SK-N-SH treated with all-trans-retinoic acid at 6 μM for 48 hours (cell line): ENCODE measurements at regions not wholly inside any gene's neighbourhood (a gene's known extent, or its start where the extent isn't known, plus 50 kb on each side); places are given as distances from the start of the nearest gene placed in this dataset.
A peak's percentile ranks its signal among the peaks of the same experiment; 100 is the strongest.

ENCODE experiments used
- ARNTL ChIP-seq: fragments of 450-650 bp; formaldehyde crosslinking; IDR thresholded peaks from 2 replicates; pipeline ENCODE4 v1.5.0; 2020; ENCODE audit warnings: low read depth, mild to moderate bottlenecking, moderate library complexity, borderline replicate concordance
- BACH2 ChIP-seq: fragments of 250-450 bp; sonication (Bioruptor Pico); IDR thresholded peaks from 2 replicates; pipeline ENCODE4 v1.9.0; 2021; ENCODE audit warnings: mild to moderate bottlenecking, borderline replicate concordance
- CREB5 ChIP-seq: fragments of 250-450 bp; sonication (Bioruptor Pico); IDR thresholded peaks from 2 replicates; pipeline ENCODE4 v1.5.1; 2020; ENCODE audit warnings: low read depth, mild to moderate bottlenecking, moderate library complexity
- CSDC2 ChIP-seq: fragments of 250-450 bp; sonication (Bioruptor Pico); IDR thresholded peaks from 2 replicates; pipeline ENCODE4 v1.5.0; 2020; ENCODE audit warnings: mild to moderate bottlenecking, moderate library complexity
- OSR1 ChIP-seq: fragments of 250-450 bp; sonication (Bioruptor Pico); IDR thresholded peaks from 2 replicates; pipeline ENCODE4 v1.8.0; 2022; ENCODE audit warnings: moderate library complexity, mild to moderate bottlenecking, inconsistent platforms
- PATZ1 ChIP-seq: fragments of 250-450 bp; sonication (Bioruptor Pico); IDR thresholded peaks from 2 replicates; pipeline ENCODE4 v1.8.0; 2020; ENCODE audit warnings: mild to moderate bottlenecking, moderate library complexity, borderline replicate concordance
- RARB ChIP-seq: fragments of 250-450 bp; sonication (Bioruptor Pico); IDR thresholded peaks from 2 replicates; pipeline ENCODE4 v1.8.0; 2021; ENCODE audit warnings: mild to moderate bottlenecking, moderate library complexity
- TCF4 ChIP-seq: fragments of 250-450 bp; sonication (Bioruptor Pico); IDR thresholded peaks from 2 replicates; pipeline ENCODE4 v1.8.0; 2021; ENCODE audit warnings: mild to moderate bottlenecking, moderate library complexity, borderline replicate concordance
- TOX ChIP-seq: fragments of 250-450 bp; sonication (Bioruptor Pico); IDR thresholded peaks from 2 replicates; pipeline ENCODE4 v1.8.0; 2021; ENCODE audit warnings: mild to moderate bottlenecking, moderate library complexity, borderline replicate concordance
- ZNF8 ChIP-seq: fragments of 450-650 bp; formaldehyde crosslinking; IDR thresholded peaks from 2 replicates; pipeline ENCODE4 v1.5.0; 2020; ENCODE audit warnings: mild to moderate bottlenecking, moderate library complexity
- TF ChIP-seq, protein P1 (sequence below): fragments of 250-450 bp; sonication (Bioruptor Pico); IDR thresholded peaks from 2 replicates; pipeline ENCODE4 v1.8.0; 2021; ENCODE audit warnings: low read depth, mild to moderate bottlenecking, moderate library complexity, borderline replicate concordance
- TF ChIP-seq, protein P2 (sequence below): fragments of 250-450 bp; sonication (Bioruptor Pico); IDR thresholded peaks from 2 replicates; pipeline ENCODE4 v1.5.0; 2020; ENCODE audit warnings: mild to moderate bottlenecking, moderate library complexity

GRCh38 chr16:55037966-55038365 is 107.3 kb downstream of the IRX5 start:
- TF ChIP-seq, protein P1, sequence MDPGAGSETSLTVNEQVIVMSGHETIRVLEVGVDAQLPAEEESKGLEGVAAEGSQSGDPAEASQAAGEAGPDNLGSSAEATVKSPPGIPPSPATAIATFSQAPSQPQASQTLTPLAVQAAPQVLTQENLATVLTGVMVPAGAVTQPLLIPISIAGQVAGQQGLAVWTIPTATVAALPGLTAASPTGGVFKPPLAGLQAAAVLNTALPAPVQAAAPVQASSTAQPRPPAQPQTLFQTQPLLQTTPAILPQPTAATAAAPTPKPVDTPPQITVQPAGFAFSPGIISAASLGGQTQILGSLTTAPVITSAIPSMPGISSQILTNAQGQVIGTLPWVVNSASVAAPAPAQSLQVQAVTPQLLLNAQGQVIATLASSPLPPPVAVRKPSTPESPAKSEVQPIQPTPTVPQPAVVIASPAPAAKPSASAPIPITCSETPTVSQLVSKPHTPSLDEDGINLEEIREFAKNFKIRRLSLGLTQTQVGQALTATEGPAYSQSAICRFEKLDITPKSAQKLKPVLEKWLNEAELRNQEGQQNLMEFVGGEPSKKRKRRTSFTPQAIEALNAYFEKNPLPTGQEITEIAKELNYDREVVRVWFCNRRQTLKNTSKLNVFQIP (CRISPR knock-in tag), result no peak
- TF ChIP-seq TOX (CRISPR knock-in tag), result no peak
- TF ChIP-seq PATZ1 (CRISPR knock-in tag), result no peak
- TF ChIP-seq TCF4 (CRISPR knock-in tag), result 0 out of 2 replicates have a peak, but pooled peaks have one; percentile 46
- TF ChIP-seq ZNF8 (CRISPR knock-in tag), result no peak
- TF ChIP-seq RARB, result no peak
- no peak for TF ChIP-seq CSDC2
- TF ChIP-seq ARNTL (CRISPR knock-in tag), result no peak
- no peak for TF ChIP-seq BACH2 (CRISPR knock-in tag)
- no peak for TF ChIP-seq OSR1 (CRISPR knock-in tag)
- TF ChIP-seq, protein P2, sequence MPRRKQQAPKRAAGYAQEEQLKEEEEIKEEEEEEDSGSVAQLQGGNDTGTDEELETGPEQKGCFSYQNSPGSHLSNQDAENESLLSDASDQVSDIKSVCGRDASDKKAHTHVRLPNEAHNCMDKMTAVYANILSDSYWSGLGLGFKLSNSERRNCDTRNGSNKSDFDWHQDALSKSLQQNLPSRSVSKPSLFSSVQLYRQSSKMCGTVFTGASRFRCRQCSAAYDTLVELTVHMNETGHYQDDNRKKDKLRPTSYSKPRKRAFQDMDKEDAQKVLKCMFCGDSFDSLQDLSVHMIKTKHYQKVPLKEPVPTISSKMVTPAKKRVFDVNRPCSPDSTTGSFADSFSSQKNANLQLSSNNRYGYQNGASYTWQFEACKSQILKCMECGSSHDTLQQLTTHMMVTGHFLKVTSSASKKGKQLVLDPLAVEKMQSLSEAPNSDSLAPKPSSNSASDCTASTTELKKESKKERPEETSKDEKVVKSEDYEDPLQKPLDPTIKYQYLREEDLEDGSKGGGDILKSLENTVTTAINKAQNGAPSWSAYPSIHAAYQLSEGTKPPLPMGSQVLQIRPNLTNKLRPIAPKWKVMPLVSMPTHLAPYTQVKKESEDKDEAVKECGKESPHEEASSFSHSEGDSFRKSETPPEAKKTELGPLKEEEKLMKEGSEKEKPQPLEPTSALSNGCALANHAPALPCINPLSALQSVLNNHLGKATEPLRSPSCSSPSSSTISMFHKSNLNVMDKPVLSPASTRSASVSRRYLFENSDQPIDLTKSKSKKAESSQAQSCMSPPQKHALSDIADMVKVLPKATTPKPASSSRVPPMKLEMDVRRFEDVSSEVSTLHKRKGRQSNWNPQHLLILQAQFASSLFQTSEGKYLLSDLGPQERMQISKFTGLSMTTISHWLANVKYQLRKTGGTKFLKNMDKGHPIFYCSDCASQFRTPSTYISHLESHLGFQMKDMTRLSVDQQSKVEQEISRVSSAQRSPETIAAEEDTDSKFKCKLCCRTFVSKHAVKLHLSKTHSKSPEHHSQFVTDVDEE (CRISPR knock-in tag), result no peak
- TF ChIP-seq CREB5, result no peak
